Liver (tissue), 3 donors: ENCODE measurements at regions not wholly inside any gene's neighbourhood (a gene's known extent, or its start where the extent isn't known, plus 50 kb on each side); places are given as distances from the start of the nearest gene placed in this dataset.

Experiments used
- ATF3 ChIP-seq: IDR thresholded peaks from 2 replicates; pipeline ENCODE4 v1.6.1; 2016; ENCODE audit warnings: antibody characterized with exemption
- CTCF ChIP-seq: fragments of 150-350 bp; IDR thresholded peaks from 2 replicates; pipeline ENCODE4 v1.5.1; 2017; ENCODE audit warnings: improper control_type of control experiment, low read depth, low read length; ENCODE audit not compliant: missing input control
- FOXA1 ChIP-seq: IDR thresholded peaks from 2 replicates; pipeline ENCODE4 v1.6.1; 2016; ENCODE audit warnings: antibody characterized with exemption
- JUND ChIP-seq, 2 donors: IDR thresholded peaks; 2 replicates each; pipeline ENCODE4 v1.6.1; 2016; ENCODE audit warnings: antibody characterized with exemption in 2 of 2
- RAD21 ChIP-seq, 2 donors: IDR thresholded peaks; 2 replicates each; pipeline ENCODE4 v1.6.1; 2016; ENCODE audit warnings: antibody characterized with exemption in 2 of 2, mild to moderate bottlenecking in 2 of 2
- REST ChIP-seq: IDR thresholded peaks from 2 replicates; pipeline ENCODE4 v1.6.1; 2016; ENCODE audit warnings: antibody characterized with exemption, mild to moderate bottlenecking
- SP1 ChIP-seq: IDR thresholded peaks from 2 replicates; pipeline ENCODE4 v1.6.1; 2018; ENCODE audit warnings: antibody characterized with exemption, mild to moderate bottlenecking
- TAF1 ChIP-seq: conservative IDR thresholded peaks from 2 replicates; pipeline ENCODE4 v1.6.1; 2016; ENCODE audit warnings: antibody characterized with exemption, mild to moderate bottlenecking
- YY1 ChIP-seq: IDR thresholded peaks from 2 replicates; pipeline ENCODE4 v1.6.1; 2016; ENCODE audit warnings: antibody characterized with exemption, mild to moderate bottlenecking
- ZBTB33 ChIP-seq: IDR thresholded peaks from 2 replicates; pipeline ENCODE4 v1.6.1; 2016; ENCODE audit warnings: antibody characterized with exemption
- donor health status: healthy.
- donor health status: healthy.

GRCh38 chr4:18754180-18754579, 732.6 kb upstream of the LCORL start:
- TF ChIP-seq ZBTB33 (no peak), YY1 (no peak), REST (no peak), CTCF (no peak), TAF1 (no peak), RAD21 (IDR thresholded peaks at IDR 0.05) (no peak), ATF3 (no peak), FOXA1 (no peak), SP1 (no peak), JUND (IDR thresholded peaks at IDR 0.05) (no peak)
